OCI-LY1 (cell line): ENCODE measurements at regions not wholly inside any gene's neighbourhood (a gene's known extent, or its start where the extent isn't known, plus 50 kb on each side); places are given as distances from the start of the nearest gene placed in this dataset.

ENCODE experiments used
- CTCF ChIP-seq: fragments of 200-600 bp; sonication (generic), shearing (Covaris generic); IDR thresholded peaks from 2 replicates; pipeline ENCODE4 v1.5.1; 2017; ENCODE audit warnings: mild to moderate bottlenecking, antibody characterized with exemption, low read length, moderate library complexity, mixed read lengths
- EZH2 ChIP-seq: fragments of 200-600 bp; sonication (generic), shearing (Covaris generic); IDR thresholded peaks from 2 replicates; pipeline ENCODE4 v1.8.0; 2017; ENCODE audit warnings: borderline replicate concordance, mixed run types, mild to moderate bottlenecking, antibody characterized with exemption, low read length, moderate library complexity, mixed read lengths

GRCh38 chr13:53778937-53779336 lies 750.3 kb downstream of the OLFM4 start:
- TF ChIP-seq CTCF (no peak), EZH2 (no peak)
